ENCODE measurements at regions not wholly inside any gene's neighbourhood (a gene's known extent, or its start where the extent isn't known, plus 50 kb on each side); places are given as distances from the start of the nearest gene placed in this dataset.

- no peak overlapping the region for H3K4me3 ChIP-seq
- in situ Hi-C loops (cut with MboI; ENCODE audit: low pct_unique_long_range_greater_than_20kb in 2 of 9, low sequenced_read_pairs in 9 of 9, unreplicated experiment in 9 of 9): no loop called here
- no peak for ATAC-seq (replicated peaks in 6 of 8)
- H3K27ac ChIP-seq: no peak overlapping the region
- WGBS, 10 experiments: 47 to 100% (median 92%) methylated on average over 1 to 6 of the region's 10 CpGs; no CpG with 5 or more reads in 1 of the 10 experiments
- H3K4me1 ChIP-seq (replicated peaks in 1 of 2): peaks cover 5 to 6% of the 10 kb centered on the region in 2 donors
Measured at GRCh38 chr6:14618759-14619418, 501.3 kb downstream of the CD83 start.

DNA sequence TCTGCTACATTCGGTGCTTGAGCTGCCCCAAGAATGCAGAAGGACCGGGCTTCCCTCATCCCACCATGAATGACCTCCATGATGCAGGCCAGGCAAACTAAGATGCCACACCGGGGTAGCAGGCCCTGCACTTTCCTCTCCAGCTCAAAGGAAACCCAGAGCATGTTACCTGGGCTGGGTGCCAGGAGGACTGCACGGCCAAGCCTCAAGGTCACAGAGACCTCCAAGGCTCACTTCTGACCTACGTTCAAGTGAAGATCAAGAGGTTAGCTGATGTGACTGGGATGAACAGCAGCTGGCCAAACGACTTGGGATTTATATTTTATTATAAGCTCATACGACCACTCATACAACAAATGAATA lies 501.8 kb downstream of the CD83 start:
- in situ Hi-C loops (cut with MboI; ENCODE audit: low pct_unique_long_range_greater_than_20kb in 2 of 9, low sequenced_read_pairs in 9 of 9, unreplicated experiment in 9 of 9): no loop called here
- ATAC-seq (replicated peaks in 6 of 8): no peak
- Histone ChIP-seq H3K4me1 (replicated peaks in 1 of 2) (peaks cover 5 to 6% of the 10 kb centered on the region in 2 donors), H3K4me3 (no peak overlapping the region), H3K27ac (no peak overlapping the region)
- WGBS, 10 experiments: 20 to 100% (median 91%) methylated on average over 1 to 6 of the region's 7 CpGs

DNA sequence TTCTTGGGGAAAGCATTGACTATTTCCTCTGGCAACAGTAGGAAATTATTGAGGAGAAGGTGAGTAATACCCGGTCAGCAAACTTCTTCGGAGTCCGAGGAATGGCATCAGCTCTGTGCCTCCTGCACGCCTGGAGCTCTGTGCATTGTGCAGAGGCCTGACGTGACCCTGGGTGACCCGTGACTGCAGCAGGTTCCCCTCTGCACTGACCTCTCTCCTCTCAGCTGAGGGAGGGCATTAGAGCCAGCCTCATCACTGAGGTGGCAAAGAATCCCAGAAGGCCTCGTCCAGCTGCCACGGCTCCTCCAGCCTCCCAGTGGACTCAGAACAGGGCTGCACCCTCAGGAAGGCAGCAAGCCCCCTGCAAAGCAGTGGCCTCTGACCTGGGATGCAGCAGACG lies 502.9 kb downstream of the CD83 start:
- H3K4me3 ChIP-seq: no peak overlapping the region
- peaks cover 5 to 6% of the 10 kb centered on the region in 2 donors for H3K4me1 ChIP-seq (replicated peaks in 1 of 2)
- H3K27ac ChIP-seq: peak overlapping the region in 1 of 2 donors; percentile 30
- 40 to 61% (median 45%) methylated on average over 2 to 3 of the region's 9 CpGs; no CpG with 5 or more reads in 6 of the 10 experiments for WGBS, 10 experiments
- in situ Hi-C loops (cut with MboI; ENCODE audit: low pct_unique_long_range_greater_than_20kb in 2 of 9, low sequenced_read_pairs in 9 of 9, unreplicated experiment in 9 of 9): no loop called here
- no peak for ATAC-seq (replicated peaks in 6 of 8)

- peak in 6 of 8 experiments; percentile 22 to 96 (median 68) for ATAC-seq (replicated peaks in 6 of 8)
Measured at GRCh38 chr6:14621518-14621917, 503.9 kb downstream of the CD83 start.

GRCh38 chr6:14622085-14622484 lies 504.5 kb downstream of the CD83 start:
- Histone ChIP-seq H3K4me3 (no peak overlapping the region), H3K27ac (no peak overlapping the region), H3K4me1 (replicated peaks in 1 of 2) (peaks cover 5 to 6% of the 10 kb centered on the region in 2 donors)
- in situ Hi-C loops (cut with MboI; ENCODE audit: low pct_unique_long_range_greater_than_20kb in 2 of 9, low sequenced_read_pairs in 9 of 9, unreplicated experiment in 9 of 9): no loop called here
- no peak for ATAC-seq (replicated peaks in 6 of 8)
- 15 to 81% (median 54%) methylated on average over 1 to 8 of the region's 11 CpGs; no CpG with 5 or more reads in 2 of the 10 experiments for WGBS, 10 experiments

More at GRCh38 chr6:14621518-14621917, 503.9 kb downstream of the CD83 start:
- H3K4me1 ChIP-seq (replicated peaks in 1 of 2): peaks cover 5 to 6% of the 10 kb centered on the region in 2 donors
- in situ Hi-C loops (cut with MboI; ENCODE audit: low pct_unique_long_range_greater_than_20kb in 2 of 9, low sequenced_read_pairs in 9 of 9, unreplicated experiment in 9 of 9): no loop called here
- no peak overlapping the region for H3K4me3 ChIP-seq
- H3K27ac ChIP-seq: no peak overlapping the region
- WGBS, 10 experiments: 0 to 40% (median 33%) methylated on average over 1 to 4 of the region's 5 CpGs; no CpG with 5 or more reads in 5 of the 10 experiments

DNA sequence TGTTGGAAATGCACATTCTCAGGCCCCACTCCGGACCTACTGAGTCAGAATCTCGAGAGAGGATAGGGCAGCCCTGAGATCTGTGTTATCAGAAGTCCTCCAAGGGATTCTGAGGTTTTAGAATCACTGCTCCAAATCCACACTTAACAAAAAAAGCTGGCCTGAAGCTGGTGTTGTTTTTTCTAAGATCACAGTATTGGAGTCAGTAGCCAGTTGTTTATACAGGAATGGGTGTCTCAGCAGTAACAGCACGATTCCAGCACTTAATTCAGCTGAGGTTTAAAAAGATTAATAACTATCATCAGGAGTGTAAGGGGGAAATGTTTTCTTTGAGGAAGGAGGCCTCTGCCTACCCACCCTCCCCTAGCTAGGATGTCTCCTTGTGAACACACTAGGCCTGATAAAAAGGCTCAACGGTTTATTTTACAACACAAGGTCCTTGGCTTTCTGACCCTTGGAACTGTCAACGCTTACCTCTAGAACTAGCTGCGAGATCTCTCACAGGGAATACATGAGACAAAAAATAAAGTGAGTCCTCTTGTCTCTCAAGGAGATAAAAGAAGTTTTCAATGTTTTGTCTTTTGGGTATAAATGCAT lies 505.4 kb downstream of the CD83 start:
- WGBS, 10 experiments: 33 to 91% (median 69%) methylated on average over 1 to 5 of the region's 6 CpGs; no CpG with 5 or more reads in 1 of the 10 experiments

DNA sequence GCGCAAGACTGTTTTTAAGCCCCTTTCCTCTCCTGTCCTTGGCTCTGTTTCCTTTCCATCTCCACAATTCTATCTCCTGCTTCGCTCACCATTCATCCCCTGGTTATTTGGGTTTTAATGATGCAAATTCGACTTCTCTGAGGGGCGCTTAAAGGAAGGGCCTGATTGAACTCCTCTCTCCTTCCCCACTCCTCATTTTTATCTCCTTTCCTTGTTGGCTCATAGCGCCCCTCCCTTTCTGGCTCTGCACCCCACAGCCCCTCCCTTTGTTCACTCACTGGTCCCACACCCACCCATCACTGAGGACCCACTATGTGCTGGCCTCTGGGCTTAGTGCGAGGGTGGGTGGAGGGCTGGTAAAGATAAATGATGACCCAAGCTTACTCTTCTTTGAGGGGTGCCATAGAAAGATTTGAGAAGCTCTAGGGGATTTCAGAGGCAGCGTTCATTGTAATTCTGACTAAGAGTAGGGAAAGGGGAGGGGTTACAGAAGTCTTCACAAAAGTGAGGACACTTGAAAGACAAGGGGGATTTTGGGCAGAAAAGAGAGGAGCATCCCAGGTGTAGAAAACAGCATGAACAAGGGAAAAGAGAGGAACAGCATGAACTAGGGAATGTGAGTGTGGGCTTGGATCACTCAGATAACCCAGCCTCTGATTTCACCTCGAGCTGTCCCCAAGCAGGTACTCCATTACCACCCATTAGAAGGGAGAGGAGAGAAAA lies 507.8 kb downstream of the CD83 start:
- Histone ChIP-seq H3K27ac (no peak overlapping the region), H3K4me1 (replicated peaks in 1 of 2) (peaks cover 20 to 22% of the 10 kb centered on the region in 2 donors), H3K4me3 (no peak overlapping the region)
- 25 to 100% (median 60%) methylated on average over 1 to 7 of the region's 8 CpGs for WGBS, 10 experiments
- in situ Hi-C loops (cut with MboI; ENCODE audit: low pct_unique_long_range_greater_than_20kb in 2 of 9, low sequenced_read_pairs in 9 of 9, unreplicated experiment in 9 of 9): no loop called here
- no peak for ATAC-seq (replicated peaks in 6 of 8)

More for the DNA sequence above, 505.4 kb downstream of the CD83 start:
- no peak overlapping the region for H3K27ac ChIP-seq
- in situ Hi-C loops (cut with MboI; ENCODE audit: low pct_unique_long_range_greater_than_20kb in 2 of 9, low sequenced_read_pairs in 9 of 9, unreplicated experiment in 9 of 9): no loop called here
- no peak overlapping the region for H3K4me3 ChIP-seq
- H3K4me1 ChIP-seq (replicated peaks in 1 of 2): peaks cover 5 to 6% of the 10 kb centered on the region in 2 donors
- no peak for ATAC-seq (replicated peaks in 6 of 8)

DNA sequence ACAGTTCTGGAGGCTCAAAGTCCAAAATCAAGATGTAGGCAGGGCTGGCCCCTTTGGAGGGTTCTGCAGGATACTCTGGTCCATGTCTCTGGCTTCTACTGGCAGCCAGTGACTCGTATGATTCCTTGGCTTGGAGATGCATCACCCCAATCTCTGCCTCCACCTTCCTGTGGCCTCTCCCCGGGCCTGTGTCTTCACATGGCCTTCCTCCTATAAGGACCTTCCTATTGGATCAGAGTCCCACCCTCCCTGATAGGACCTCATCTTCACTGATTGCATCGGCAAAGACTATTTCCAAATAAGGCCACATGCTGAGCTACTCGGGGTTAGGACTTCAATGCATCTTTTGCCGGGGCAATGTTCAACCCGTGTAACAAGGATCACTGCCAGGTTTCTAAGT lies 509.0 kb downstream of the CD83 start:
- H3K4me3 ChIP-seq: no peak overlapping the region
- in situ Hi-C loops (cut with MboI; ENCODE audit: low pct_unique_long_range_greater_than_20kb in 2 of 9, low sequenced_read_pairs in 9 of 9, unreplicated experiment in 9 of 9): no loop called here
- peaks cover 15 to 23% of the 10 kb centered on the region in 2 donors for H3K4me1 ChIP-seq (replicated peaks in 1 of 2)
- no peak for ATAC-seq (replicated peaks in 6 of 8)
- 59 to 100% (median 78%) methylated on average over 2 to 6 of the region's 6 CpGs; no CpG with 5 or more reads in 2 of the 10 experiments for WGBS, 10 experiments
- no peak overlapping the region for H3K27ac ChIP-seq

GRCh38 chr6:14630016-14630415 lies 512.4 kb downstream of the CD83 start:
- Histone ChIP-seq H3K4me3 (no peak overlapping the region), H3K4me1 (replicated peaks in 1 of 2) (peaks cover 15 to 18% of the 10 kb centered on the region in 2 donors), H3K27ac (no peak overlapping the region)
- peak in 4 of 8 experiments; percentile 74 to 86 (median 80) for ATAC-seq (replicated peaks in 6 of 8)
- in situ Hi-C loops (cut with MboI; ENCODE audit: low pct_unique_long_range_greater_than_20kb in 2 of 9, low sequenced_read_pairs in 9 of 9, unreplicated experiment in 9 of 9): no loop called here
- 0 to 67% (median 20%) methylated on average over 1 to 7 of the region's 12 CpGs; no CpG with 5 or more reads in 5 of the 10 experiments for WGBS, 10 experiments

DNA sequence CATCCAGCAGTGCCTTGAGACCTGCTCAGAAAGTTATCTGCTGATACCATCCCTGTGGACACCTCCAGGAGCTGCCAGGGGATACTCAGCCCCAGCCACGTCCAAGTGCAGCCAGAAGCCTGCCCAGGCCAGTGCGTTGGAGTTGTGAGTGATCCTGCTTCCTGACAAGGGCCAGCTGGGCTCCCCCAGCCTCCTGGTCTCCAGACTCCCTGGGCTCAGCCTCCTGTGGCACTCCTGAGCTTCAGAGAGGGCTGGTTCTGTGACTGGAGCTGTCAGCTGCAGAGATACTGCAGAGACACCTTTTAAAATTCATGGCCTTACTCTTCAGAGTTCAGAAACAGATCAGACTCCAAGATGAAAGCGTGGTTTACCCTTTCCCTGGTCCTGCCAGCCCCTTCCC lies 515.9 kb downstream of the CD83 start:
- in situ Hi-C loops (cut with MboI; ENCODE audit: low pct_unique_long_range_greater_than_20kb in 2 of 9, low sequenced_read_pairs in 9 of 9, unreplicated experiment in 9 of 9): no loop called here
- H3K27ac ChIP-seq: no peak overlapping the region
- no peak for ATAC-seq (replicated peaks in 6 of 8)
- 10 to 80% (median 66%) methylated on average over 1 to 2 of the region's 3 CpGs; no CpG with 5 or more reads in 6 of the 10 experiments for WGBS, 10 experiments
- H3K4me3 ChIP-seq: no peak overlapping the region
- peaks cover 22 to 23% of the 10 kb centered on the region in 2 donors for H3K4me1 ChIP-seq (replicated peaks in 1 of 2)

DNA sequence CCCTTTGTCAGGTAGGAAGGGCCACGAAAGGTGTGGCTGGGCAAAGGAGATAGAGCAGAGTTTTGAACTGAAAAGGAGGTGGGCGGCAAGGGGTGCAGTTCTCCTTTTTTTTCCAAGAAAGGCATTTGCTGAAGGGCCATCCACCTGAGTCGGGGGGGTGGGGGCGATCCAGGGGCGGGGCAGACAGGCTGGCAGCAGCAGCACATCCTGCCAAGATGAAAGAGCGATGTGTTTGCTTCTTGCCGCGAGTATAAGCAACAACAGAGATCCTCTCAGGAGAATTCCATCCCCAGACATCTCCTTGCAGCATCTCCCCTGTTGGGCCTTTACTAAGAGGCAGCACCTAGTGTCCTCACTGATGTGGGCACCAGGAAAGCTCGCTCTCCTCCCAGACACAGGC lies 516.5 kb downstream of the CD83 start:
- no peak overlapping the region for H3K27ac ChIP-seq
- peaks cover 23 to 25% of the 10 kb centered on the region in 2 donors for H3K4me1 ChIP-seq (replicated peaks in 1 of 2)
- ATAC-seq (replicated peaks in 6 of 8): no peak
- 60 to 100% (median 100%) methylated on average over 1 to 4 of the region's 9 CpGs; no CpG with 5 or more reads in 3 of the 10 experiments for WGBS, 10 experiments
- no peak overlapping the region for H3K4me3 ChIP-seq
- in situ Hi-C loops (cut with MboI; ENCODE audit: low pct_unique_long_range_greater_than_20kb in 2 of 9, low sequenced_read_pairs in 9 of 9, unreplicated experiment in 9 of 9): no loop called here

DNA sequence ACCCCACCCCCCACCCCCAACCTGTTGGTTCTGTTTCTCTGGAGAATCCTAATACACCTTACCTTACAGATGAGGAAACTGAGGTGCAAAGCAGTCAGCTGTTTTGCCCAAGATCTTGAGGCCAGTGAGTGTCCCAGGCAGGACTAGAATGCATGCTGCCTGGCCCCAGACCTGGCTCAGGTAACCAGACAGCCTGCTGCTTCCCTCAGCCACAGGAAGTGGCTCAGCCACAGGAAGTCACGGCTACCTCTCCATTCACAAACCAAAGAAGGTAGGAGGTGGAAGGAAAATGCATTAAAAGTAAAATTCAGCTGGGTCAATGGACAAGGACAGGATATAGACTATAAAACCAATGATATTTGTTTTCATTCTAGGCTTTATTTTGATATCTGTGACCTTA lies 517.6 kb downstream of the CD83 start:
- peaks cover 23 to 27% of the 10 kb centered on the region in 2 donors for H3K4me1 ChIP-seq (replicated peaks in 1 of 2)
- H3K4me3 ChIP-seq: no peak overlapping the region
- no peak for ATAC-seq (replicated peaks in 6 of 8)
- H3K27ac ChIP-seq: no peak overlapping the region
- in situ Hi-C loops (cut with MboI; ENCODE audit: low pct_unique_long_range_greater_than_20kb in 2 of 9, low sequenced_read_pairs in 9 of 9, unreplicated experiment in 9 of 9): no loop called here
- WGBS, 10 experiments: 0% methylated on average over 1 of the region's 1 CpG; no CpG with 5 or more reads in 6 of the 10 experiments

- H3K4me1 ChIP-seq (replicated peaks in 1 of 2): peaks cover 24 to 34% of the 10 kb centered on the region in 2 donors
- no peak overlapping the region for H3K27ac ChIP-seq
- in situ Hi-C loops (cut with MboI; ENCODE audit: low pct_unique_long_range_greater_than_20kb in 2 of 9, low sequenced_read_pairs in 9 of 9, unreplicated experiment in 9 of 9): no loop called here
- H3K4me3 ChIP-seq: no peak overlapping the region
- ATAC-seq (replicated peaks in 6 of 8): peak in 5 of 8 experiments; percentile 32 to 54 (median 44)
- 14 to 92% (median 40%) methylated on average over 1 to 4 of the region's 6 CpGs; no CpG with 5 or more reads in 3 of the 10 experiments for WGBS, 10 experiments
Measured at GRCh38 chr6:14635934-14636591, 518.5 kb downstream of the CD83 start.

Measured in motor neuron (in vitro differentiated cells).